ENCODE measurements at regions not wholly inside any gene's neighbourhood (a gene's known extent, or its start where the extent isn't known, plus 50 kb on each side); places are given as distances from the start of the nearest gene placed in this dataset.

DNA sequence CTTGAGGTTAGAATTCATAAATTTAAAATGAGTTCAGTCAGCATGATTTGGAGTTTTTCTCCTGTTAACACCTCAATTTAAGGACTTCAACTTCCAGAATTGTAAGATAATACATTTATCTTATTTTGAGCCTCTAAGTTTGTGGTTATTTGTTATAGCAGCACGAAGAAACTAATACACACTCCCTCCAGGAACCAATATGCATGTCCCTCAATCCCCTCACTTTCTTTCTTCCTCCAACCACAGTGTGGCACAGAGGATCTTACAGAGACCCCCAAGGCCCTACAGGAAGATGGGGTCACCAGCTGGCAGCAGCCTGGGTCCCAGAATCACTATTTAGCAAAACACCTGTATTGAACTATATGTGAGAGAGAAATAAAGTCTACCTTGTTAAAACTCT, 242.0 kb downstream of the RAD51AP2 start:
- Histone ChIP-seq H3K4me3 (ENCODE audit: low read depth, low read length) (no peak overlapping the region), H3K36me3 (no peaks in the 10 kb centered on the region), H3K9me3 (ENCODE audit: severe bottlenecking) (no peaks in the 10 kb centered on the region), H3K27me3 (ENCODE audit: insufficient read depth, low read depth, severe bottlenecking) (no peaks in the 10 kb centered on the region), H3K27ac (no peak overlapping the region)
- no peak for DNase-seq
- TF ChIP-seq, protein P1, sequence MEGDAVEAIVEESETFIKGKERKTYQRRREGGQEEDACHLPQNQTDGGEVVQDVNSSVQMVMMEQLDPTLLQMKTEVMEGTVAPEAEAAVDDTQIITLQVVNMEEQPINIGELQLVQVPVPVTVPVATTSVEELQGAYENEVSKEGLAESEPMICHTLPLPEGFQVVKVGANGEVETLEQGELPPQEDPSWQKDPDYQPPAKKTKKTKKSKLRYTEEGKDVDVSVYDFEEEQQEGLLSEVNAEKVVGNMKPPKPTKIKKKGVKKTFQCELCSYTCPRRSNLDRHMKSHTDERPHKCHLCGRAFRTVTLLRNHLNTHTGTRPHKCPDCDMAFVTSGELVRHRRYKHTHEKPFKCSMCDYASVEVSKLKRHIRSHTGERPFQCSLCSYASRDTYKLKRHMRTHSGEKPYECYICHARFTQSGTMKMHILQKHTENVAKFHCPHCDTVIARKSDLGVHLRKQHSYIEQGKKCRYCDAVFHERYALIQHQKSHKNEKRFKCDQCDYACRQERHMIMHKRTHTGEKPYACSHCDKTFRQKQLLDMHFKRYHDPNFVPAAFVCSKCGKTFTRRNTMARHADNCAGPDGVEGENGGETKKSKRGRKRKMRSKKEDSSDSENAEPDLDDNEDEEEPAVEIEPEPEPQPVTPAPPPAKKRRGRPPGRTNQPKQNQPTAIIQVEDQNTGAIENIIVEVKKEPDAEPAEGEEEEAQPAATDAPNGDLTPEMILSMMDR (IDR thresholded peaks at IDR 0.05; ENCODE audit: low read depth, low read length), result no peak

DNA sequence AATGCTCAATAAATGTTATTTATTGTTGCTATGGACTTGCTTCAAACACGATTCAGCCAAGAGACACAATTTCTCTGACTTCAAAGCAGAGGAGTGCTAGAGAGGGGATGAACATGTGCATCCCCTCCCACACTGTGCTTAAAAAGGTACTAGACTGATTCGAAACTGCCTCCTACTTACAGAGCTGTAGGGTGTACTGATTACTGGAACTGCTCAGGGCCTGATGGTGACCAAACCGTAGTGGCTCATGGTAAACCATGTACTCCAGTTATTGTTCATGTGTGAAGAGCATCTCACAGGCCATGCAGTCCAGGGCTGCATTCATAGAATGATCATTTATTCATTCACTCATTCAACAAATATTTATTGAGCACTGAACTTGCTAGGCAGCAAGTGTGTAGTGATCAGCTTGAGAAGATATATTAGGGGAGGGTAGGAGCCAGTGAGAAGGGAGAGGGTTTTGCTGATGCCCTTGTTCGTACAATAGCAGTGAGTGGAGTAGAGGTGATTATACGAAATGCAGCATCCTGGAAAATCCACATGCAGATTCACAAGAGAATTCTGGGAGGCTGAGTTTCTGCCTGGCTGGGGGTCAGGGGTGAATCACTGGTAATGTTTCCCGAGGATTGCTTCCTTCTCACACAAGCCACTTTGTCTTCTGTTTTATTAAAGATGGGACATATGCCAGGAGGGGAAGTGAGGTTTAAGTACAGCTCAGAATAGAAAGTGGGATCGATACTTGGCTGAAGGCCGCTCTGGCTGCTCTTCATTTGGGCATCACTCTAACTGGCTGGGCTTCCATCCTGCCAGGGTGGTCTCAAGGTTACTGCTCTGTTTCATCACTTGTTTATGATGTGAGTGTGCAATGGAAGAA, 245.4 kb downstream of the RAD51AP2 start:
- no peak overlapping the region for H3K27ac ChIP-seq
- no peak for DNase-seq

DNA sequence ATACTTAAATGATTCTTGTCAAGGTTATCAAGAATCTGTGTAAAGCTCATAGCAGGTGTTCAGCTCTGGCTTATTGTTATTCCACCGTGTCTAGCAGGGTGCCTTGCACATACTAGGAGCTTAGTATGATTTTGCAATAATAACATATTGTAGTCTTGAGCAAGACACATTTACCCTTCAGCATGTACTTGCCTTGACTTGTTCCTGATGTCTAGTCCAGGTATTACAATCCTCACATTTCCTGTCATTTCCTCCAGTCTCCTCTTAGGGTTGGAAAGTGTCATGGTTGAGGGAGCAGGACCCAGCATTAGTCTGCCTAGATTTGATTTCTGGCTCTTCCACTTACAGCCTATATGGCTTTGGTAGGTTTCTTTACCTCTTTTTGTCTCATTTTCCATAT, 246.1 kb downstream of the RAD51AP2 start:
- Histone ChIP-seq H3K36me3 (no peaks in the 10 kb centered on the region), H3K27me3 (ENCODE audit: insufficient read depth, low read depth, severe bottlenecking) (no peaks in the 10 kb centered on the region), H3K9me3 (ENCODE audit: severe bottlenecking) (no peaks in the 10 kb centered on the region), H3K27ac (no peak overlapping the region; the same call in 1 of the 2 replicates), H3K4me3 (ENCODE audit: low read depth, low read length) (no peak overlapping the region)
- TF ChIP-seq, protein P1 (IDR thresholded peaks at IDR 0.05; ENCODE audit: low read depth, low read length), result no peak
- no peak for DNase-seq

More for the DNA sequence above, 245.4 kb downstream of the RAD51AP2 start:
- Histone ChIP-seq H3K9me3 (ENCODE audit: severe bottlenecking) (no peaks in the 10 kb centered on the region), H3K4me3 (ENCODE audit: low read depth, low read length) (no peak overlapping the region), H3K27me3 (ENCODE audit: insufficient read depth, low read depth, severe bottlenecking) (no peaks in the 10 kb centered on the region), H3K36me3 (no peaks in the 10 kb centered on the region)
- TF ChIP-seq, protein P1 (IDR thresholded peaks at IDR 0.05; ENCODE audit: low read depth, low read length), result no peak

DNA sequence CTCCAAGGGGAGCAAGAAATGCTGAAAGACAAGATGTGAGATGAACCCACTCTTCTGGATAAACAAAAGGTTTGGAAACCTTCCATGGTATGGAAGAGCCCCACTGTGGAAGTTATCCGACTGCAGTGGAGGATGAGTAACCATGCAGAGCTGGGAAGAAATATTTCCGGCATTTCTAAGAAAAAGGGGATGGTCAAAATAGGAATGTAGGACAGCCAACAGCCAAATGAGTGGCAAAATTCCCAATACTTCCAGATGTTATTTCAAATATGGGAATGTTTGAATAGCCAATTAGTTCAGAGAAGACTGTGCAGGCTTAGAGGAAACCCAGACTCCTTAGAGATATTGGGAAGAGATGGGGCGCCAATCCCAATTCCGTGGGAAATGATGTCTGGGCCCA, 246.8 kb downstream of the RAD51AP2 start:
- no peaks in the 10 kb centered on the region for H3K9me3 ChIP-seq (ENCODE audit: severe bottlenecking)
- H3K4me3 ChIP-seq (ENCODE audit: low read depth, low read length), result no peak overlapping the region
- H3K36me3 ChIP-seq, result no peaks in the 10 kb centered on the region
- no peak for DNase-seq
- TF ChIP-seq, protein P1 (IDR thresholded peaks at IDR 0.05; ENCODE audit: low read depth, low read length), result no peak
- H3K27ac ChIP-seq, result no peak overlapping the region
- no peaks in the 10 kb centered on the region for H3K27me3 ChIP-seq (ENCODE audit: insufficient read depth, low read depth, severe bottlenecking)

DNA sequence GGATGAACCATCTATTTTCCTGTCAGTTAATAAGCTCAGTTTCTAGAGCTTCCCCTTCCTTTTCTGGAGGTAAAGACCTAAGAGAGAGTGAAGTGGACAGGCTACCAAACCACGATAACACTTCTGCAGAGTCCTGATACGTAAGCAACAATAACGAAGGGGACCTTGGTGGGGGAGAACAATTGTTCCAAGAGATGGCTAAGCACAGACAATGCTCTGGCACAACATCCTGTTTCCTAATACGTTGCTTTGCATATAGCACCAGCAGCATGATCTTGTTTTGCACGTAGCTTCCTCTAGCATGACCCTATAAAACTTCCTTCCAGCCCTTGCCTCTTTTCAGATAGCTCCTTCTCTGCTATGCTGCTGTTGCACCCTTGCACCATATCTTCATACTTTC, 247.3 kb downstream of the RAD51AP2 start:
- DNase-seq, result no peak
- H3K9me3 ChIP-seq (ENCODE audit: severe bottlenecking), result no peaks in the 10 kb centered on the region
- TF ChIP-seq, protein P1 (IDR thresholded peaks at IDR 0.05; ENCODE audit: low read depth, low read length), result no peak
- no peaks in the 10 kb centered on the region for H3K36me3 ChIP-seq
- H3K4me3 ChIP-seq (ENCODE audit: low read depth, low read length), result no peak overlapping the region
- H3K27ac ChIP-seq, result no peak overlapping the region
- H3K27me3 ChIP-seq (ENCODE audit: insufficient read depth, low read depth, severe bottlenecking), result no peaks in the 10 kb centered on the region

Measured in WERI-Rb-1 (cell line).